H9 (cell line): ENCODE measurements at regions not wholly inside any gene's neighbourhood (a gene's known extent, or its start where the extent isn't known, plus 50 kb on each side); places are given as distances from the start of the nearest gene placed in this dataset.

Source experiments
- DNase-seq: peaks from one replicate; pipeline ENCODE4 v3.0.0-alpha.2; 2017
- H2AFZ ChIP-seq: one replicate; pipeline ENCODE4 v1.6.1; 2013; ENCODE audit warnings: mild to moderate bottlenecking, low read length, control low read depth, moderate library complexity
- H2AK5ac ChIP-seq: 2 replicates; pipeline ENCODE4 v1.6.1; 2013; ENCODE audit warnings: low read length, control low read depth, mixed read lengths; ENCODE audit not compliant: insufficient read length
- H2BK120ac ChIP-seq: one replicate; pipeline ENCODE4 v1.6.1; 2013; ENCODE audit warnings: low read depth, mild to moderate bottlenecking, low read length, control low read depth, inconsistent platforms; ENCODE audit not compliant: poor library complexity, severe bottlenecking
- H2BK12ac ChIP-seq: 2 replicates; pipeline ENCODE4 v1.6.1; 2013; ENCODE audit warnings: low read length, control low read depth, mixed read lengths, low read depth; ENCODE audit not compliant: insufficient read length
- H2BK15ac ChIP-seq: 2 replicates; pipeline ENCODE4 v1.6.1; 2013; ENCODE audit warnings: low read depth, low read length, control low read depth
- H2BK20ac ChIP-seq: one replicate; pipeline ENCODE4 v1.6.1; 2013; ENCODE audit warnings: low read depth, mild to moderate bottlenecking, low read length, control low read depth, inconsistent platforms; ENCODE audit not compliant: poor library complexity, severe bottlenecking
- H2BK5ac ChIP-seq: 2 replicates; pipeline ENCODE4 v1.6.1; 2013; ENCODE audit warnings: low read length, control low read depth, mixed read lengths; ENCODE audit not compliant: insufficient read length
- H3K14ac ChIP-seq: 2 replicates; pipeline ENCODE4 v1.6.1; 2013; ENCODE audit warnings: low read length, control low read depth; ENCODE audit not compliant: insufficient read depth
- H3K18ac ChIP-seq: 2 replicates; pipeline ENCODE4 v1.6.1; 2013; ENCODE audit warnings: low read depth, mild to moderate bottlenecking, mixed read lengths, low read length, control low read depth; ENCODE audit not compliant: insufficient read length
- H3K23ac ChIP-seq: 2 replicates; pipeline ENCODE4 v1.6.1; 2013; ENCODE audit warnings: low read length, control low read depth, mixed read lengths, low read depth; ENCODE audit not compliant: insufficient read length
- H3K23me2 ChIP-seq: 2 replicates; pipeline ENCODE4 v1.6.1; 2013; ENCODE audit warnings: low read depth, mild to moderate bottlenecking, mixed read lengths, low read length, control low read depth; ENCODE audit not compliant: insufficient read length, poor library complexity, severe bottlenecking
- H3K27ac ChIP-seq: 2 replicates; pipeline ENCODE4 v1.5.1; 2013; ENCODE audit warnings: low read length, control low read depth, mixed read lengths, low read depth; ENCODE audit not compliant: insufficient read length
- H3K27me3 ChIP-seq: 2 replicates; pipeline ENCODE4 v1.6.1; 2013; ENCODE audit warnings: low read length, control low read depth, inconsistent platforms; ENCODE audit not compliant: insufficient read depth
- H3K4ac ChIP-seq: 2 replicates; pipeline ENCODE4 v1.6.1; 2013; ENCODE audit warnings: low read depth, mild to moderate bottlenecking, control low read depth, inconsistent platforms, low read length, moderate library complexity
- H3K4me1 ChIP-seq: 2 replicates; pipeline ENCODE4 v1.6.1; 2013; ENCODE audit warnings: low read length, control low read depth, inconsistent platforms; ENCODE audit not compliant: insufficient read depth
- H3K4me2 ChIP-seq: 2 replicates; pipeline ENCODE4 v1.6.1; 2013; ENCODE audit warnings: low read length, control low read depth, mixed read lengths; ENCODE audit not compliant: insufficient read length, insufficient read depth
- H3K56ac ChIP-seq: 2 replicates; pipeline ENCODE4 v1.6.1; 2013; ENCODE audit warnings: low read depth, mild to moderate bottlenecking, mixed read lengths, low read length, control low read depth; ENCODE audit not compliant: insufficient read length
- H3K79me1 ChIP-seq: 2 replicates; pipeline ENCODE4 v1.6.1; 2013; ENCODE audit warnings: low read depth, mild to moderate bottlenecking, moderate library complexity, low read length, control low read depth, inconsistent platforms; ENCODE audit not compliant: insufficient read depth, poor library complexity, severe bottlenecking
- H3K79me2 ChIP-seq: 2 replicates; pipeline ENCODE4 v1.6.1; 2013; ENCODE audit warnings: low read length, control low read depth, inconsistent platforms; ENCODE audit not compliant: insufficient read depth
- H3K9ac ChIP-seq: 2 replicates; pipeline ENCODE4 v1.6.1; 2013; ENCODE audit warnings: low read length, control low read depth, mixed read lengths; ENCODE audit not compliant: insufficient read length; ENCODE audit errors: extremely low read depth
- H3K9me3 ChIP-seq: one replicate; pipeline ENCODE4 v1.6.1; 2013; ENCODE audit warnings: low read depth, low read length, inconsistent platforms; ENCODE audit not compliant: control insufficient read depth
- H3T11ph ChIP-seq: one replicate; pipeline ENCODE4 v1.6.1; 2013; ENCODE audit warnings: mild to moderate bottlenecking, low read length, control low read depth, inconsistent platforms
- H4K20me1 ChIP-seq: one replicate; pipeline ENCODE4 v1.6.1; 2013; ENCODE audit not compliant: control insufficient read depth, insufficient read length, insufficient read depth
- H4K5ac ChIP-seq: 2 replicates; pipeline ENCODE4 v1.6.1; 2013; ENCODE audit warnings: low read depth, mild to moderate bottlenecking, mixed read lengths, low read length, control low read depth; ENCODE audit not compliant: insufficient read length
- H4K8ac ChIP-seq: replicated peaks from 2 replicates; pipeline ENCODE4 v1.6.1; 2013; ENCODE audit warnings: low read length, control low read depth, mixed read lengths, low read depth; ENCODE audit not compliant: insufficient read length
- H4K91ac ChIP-seq: 2 replicates; pipeline ENCODE4 v1.6.1; 2013; ENCODE audit warnings: low read depth, mild to moderate bottlenecking, moderate library complexity, mixed read lengths, low read length, control low read depth; ENCODE audit not compliant: insufficient read length
- H3K27ac Mint-ChIP-seq, 3 experiments: 2 replicates in 2 of 3; 3 replicates in 1 of 3; pipeline ENCODE4 v1.8.0; 2020 to 2021; ENCODE audit warnings: mixed read lengths in 3 of 3, mild to moderate bottlenecking in 1 of 3, moderate library complexity in 1 of 3
- H3K27me3 Mint-ChIP-seq: 2 replicates; pipeline ENCODE4 v1.8.0; 2021; ENCODE audit warnings: low read depth, mild to moderate bottlenecking, moderate library complexity, mixed read lengths
- H3K36me3 Mint-ChIP-seq, 3 experiments: 2 replicates in 2 of 3; 3 replicates in 1 of 3; pipeline ENCODE4 v1.8.0; 2020 to 2021; ENCODE audit warnings: low read depth in 3 of 3, mixed read lengths in 3 of 3; ENCODE audit not compliant: insufficient read depth in 1 of 3
- H3K4me1 Mint-ChIP-seq, 2 experiments: 2 replicates each; pipeline ENCODE4 v1.8.0; 2020; ENCODE audit warnings: mixed read lengths in 2 of 2
- H3K4me3 Mint-ChIP-seq, 2 experiments: 2 replicates in 1 of 2; 3 replicates in 1 of 2; pipeline ENCODE4 v1.8.0; 2020 to 2021; ENCODE audit warnings: mild to moderate bottlenecking in 2 of 2, mixed read lengths in 2 of 2, moderate library complexity in 1 of 2
- H3K9me3 Mint-ChIP-seq, 2 experiments: 2 replicates in 1 of 2; 3 replicates in 1 of 2; pipeline ENCODE4 v1.8.0; 2020; ENCODE audit warnings: mild to moderate bottlenecking in 2 of 2, mixed read lengths in 2 of 2, moderate library complexity in 1 of 2
- CTCF ChIP-seq: fragments of 200-600 bp; sonication (generic); conservative IDR thresholded peaks from 3 replicates; pipeline ENCODE4 v1.8.0; 2021; ENCODE audit warnings: antibody characterized with exemption, mild to moderate bottlenecking

GRCh38 chr6:68339488-68340131 is 295.5 kb upstream of the ADGRB3 start:
- H4K20me1 ChIP-seq: no peaks in the 10 kb centered on the region
- H3K4me2 ChIP-seq: no peak overlapping the region
- no peaks in the 10 kb centered on the region for H3K4me1 Mint-ChIP-seq
- H3K9ac ChIP-seq: no peak overlapping the region
- no peak overlapping the region for H2BK120ac ChIP-seq
- no peak for DNase-seq
- H3K23ac ChIP-seq: no peak overlapping the region
- no peak overlapping the region for H3T11ph ChIP-seq
- no peak overlapping the region for H2AK5ac ChIP-seq
- H3K79me1 ChIP-seq: no peaks in the 10 kb centered on the region
- no peak overlapping the region for H2BK12ac ChIP-seq
- no peak overlapping the region for H3K56ac ChIP-seq
- no peaks in the 10 kb centered on the region for H3K9me3 ChIP-seq
- H3K27me3 ChIP-seq: no peaks in the 10 kb centered on the region
- H2BK5ac ChIP-seq: no peak overlapping the region
- no peaks in the 10 kb centered on the region for H3K9me3 Mint-ChIP-seq
- H2BK20ac ChIP-seq: no peak overlapping the region
- H3K4ac ChIP-seq: no peak overlapping the region
- H4K5ac ChIP-seq: no peak overlapping the region
- H4K91ac ChIP-seq: no peak overlapping the region
- H4K8ac ChIP-seq: no peak overlapping the region
- H3K27ac ChIP-seq: no peak overlapping the region
- no peak overlapping the region for H3K4me3 Mint-ChIP-seq
- no peak overlapping the region for H2AFZ ChIP-seq
- H3K79me2 ChIP-seq: no peaks in the 10 kb centered on the region
- no peaks in the 10 kb centered on the region for H3K27me3 Mint-ChIP-seq
- no peak for TF ChIP-seq CTCF
- H3K27ac Mint-ChIP-seq: no peak overlapping the region
- H3K4me1 ChIP-seq: no peaks in the 10 kb centered on the region
- no peak overlapping the region for H2BK15ac ChIP-seq
- no peaks in the 10 kb centered on the region for H3K23me2 ChIP-seq
- H3K36me3 Mint-ChIP-seq: no peaks in the 10 kb centered on the region
- H3K18ac ChIP-seq: no peak overlapping the region
- no peak overlapping the region for H3K14ac ChIP-seq
